GM19463 (cell line): ENCODE measurements at regions not wholly inside any gene's neighbourhood (a gene's known extent, or its start where the extent isn't known, plus 50 kb on each side); places are given as distances from the start of the nearest gene placed in this dataset.

Experiments
- ATAC-seq: cut with Tn5 transposase; IDR thresholded peaks from one replicate; pipeline ENCODE4 v1.9.1; 2021; ENCODE audit warnings: mild to moderate bottlenecking, moderate library complexity; ENCODE audit not compliant: unreplicated experiment

DNA sequence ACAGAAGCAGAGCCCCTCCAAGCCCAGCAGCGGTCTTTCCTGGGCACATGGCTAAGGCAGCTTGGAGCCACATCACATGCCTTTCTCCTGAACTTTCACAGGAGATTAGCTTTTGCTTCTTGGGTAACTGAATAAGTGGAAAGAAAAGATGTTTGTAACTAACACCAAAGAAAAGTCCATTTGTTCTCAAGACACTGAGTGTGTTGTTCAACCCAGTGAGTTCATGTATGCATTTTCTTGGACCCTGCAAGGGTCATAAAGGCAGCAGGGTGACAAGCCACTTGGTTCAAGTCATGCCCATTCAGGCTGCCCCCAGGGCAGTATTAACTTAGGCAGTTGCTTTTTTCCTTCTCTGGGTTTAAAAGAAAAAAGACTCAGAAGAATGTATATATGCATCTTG is 203.4 kb downstream of the FAM76B start:
- ATAC-seq, result no peak

DNA sequence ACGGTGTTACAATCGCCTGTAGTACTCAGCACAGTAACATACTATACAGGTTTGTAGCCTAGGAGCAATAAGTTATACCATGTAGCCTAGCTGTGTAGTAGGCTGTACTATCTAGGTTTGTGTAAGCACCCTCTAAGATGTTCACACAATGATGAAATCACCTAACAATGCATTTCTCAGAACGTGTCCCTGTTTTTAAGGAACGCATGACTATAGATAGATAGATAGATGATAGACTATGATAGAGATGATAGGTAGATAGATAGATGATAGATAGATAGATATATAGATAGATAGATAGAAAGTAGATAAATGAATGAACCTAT is 203.9 kb downstream of the FAM76B start:
- no peak for ATAC-seq

DNA sequence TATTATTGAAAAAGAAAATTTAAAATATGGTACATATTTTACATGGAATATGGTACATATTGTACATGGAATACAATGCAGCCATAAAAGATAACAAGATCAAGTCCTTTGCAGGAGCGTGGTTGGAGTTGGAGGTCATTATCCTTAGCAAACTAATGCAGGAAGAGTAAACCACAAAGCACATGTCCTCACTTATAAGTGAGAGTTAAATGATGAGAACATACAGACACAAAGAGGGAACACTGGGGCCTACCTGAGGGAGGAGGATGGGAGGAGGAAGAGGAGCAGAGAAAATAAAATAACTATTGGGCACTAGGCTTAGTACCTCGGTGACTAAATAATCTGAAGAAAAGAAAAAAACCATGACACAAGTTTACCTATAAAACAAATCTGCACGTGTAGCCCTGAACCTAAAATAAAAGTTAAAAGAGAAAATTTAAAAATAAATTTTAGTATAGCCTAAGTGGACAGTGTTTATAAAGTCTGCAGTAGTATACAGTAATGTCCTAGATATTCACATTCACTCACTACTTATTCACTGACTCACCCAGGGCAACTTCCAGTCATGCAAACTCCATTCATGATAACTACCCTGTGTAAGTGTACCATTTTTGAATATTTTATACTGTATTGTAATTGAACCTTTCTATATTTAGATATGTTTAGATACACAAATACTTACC is 204.4 kb downstream of the FAM76B start:
- no peak for ATAC-seq

DNA sequence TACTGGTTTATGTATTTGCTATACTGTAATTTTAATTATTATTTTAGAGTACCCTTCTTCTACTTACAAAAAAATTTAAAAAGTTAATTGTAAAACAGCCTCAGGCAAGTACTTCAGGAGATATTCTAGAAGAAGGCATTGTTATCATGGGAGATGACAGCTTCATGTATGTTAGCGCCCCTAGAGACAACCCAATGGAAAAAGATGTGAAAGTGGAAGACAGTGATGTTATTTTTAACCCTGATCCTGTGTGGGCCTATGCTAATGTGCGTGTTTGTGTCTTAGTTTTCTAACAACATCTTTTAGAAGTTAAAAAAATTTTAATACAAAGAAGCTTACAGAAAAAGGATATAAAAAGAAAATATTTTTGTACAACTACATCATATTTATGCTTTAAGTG is 205.0 kb downstream of the FAM76B start:
- no peak for ATAC-seq

DNA sequence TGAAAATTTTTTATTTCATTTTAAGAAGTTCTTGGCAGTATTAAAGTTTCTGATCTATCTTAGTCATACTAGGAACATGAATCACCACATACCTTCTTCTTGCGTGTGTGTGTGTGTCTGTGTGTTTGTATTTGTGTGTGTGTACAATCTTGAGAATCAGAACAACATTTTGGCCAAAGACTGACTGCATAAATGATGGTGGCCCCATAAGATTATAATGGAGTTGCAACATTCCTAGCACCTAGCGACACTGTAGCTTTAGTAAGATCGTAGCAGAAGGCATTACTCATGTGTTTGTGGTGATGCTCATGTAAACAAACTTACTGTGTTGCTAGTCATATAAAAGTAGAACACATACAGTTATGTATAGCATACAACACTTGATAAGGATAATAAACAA is 205.4 kb downstream of the FAM76B start:
- no peak for ATAC-seq

DNA sequence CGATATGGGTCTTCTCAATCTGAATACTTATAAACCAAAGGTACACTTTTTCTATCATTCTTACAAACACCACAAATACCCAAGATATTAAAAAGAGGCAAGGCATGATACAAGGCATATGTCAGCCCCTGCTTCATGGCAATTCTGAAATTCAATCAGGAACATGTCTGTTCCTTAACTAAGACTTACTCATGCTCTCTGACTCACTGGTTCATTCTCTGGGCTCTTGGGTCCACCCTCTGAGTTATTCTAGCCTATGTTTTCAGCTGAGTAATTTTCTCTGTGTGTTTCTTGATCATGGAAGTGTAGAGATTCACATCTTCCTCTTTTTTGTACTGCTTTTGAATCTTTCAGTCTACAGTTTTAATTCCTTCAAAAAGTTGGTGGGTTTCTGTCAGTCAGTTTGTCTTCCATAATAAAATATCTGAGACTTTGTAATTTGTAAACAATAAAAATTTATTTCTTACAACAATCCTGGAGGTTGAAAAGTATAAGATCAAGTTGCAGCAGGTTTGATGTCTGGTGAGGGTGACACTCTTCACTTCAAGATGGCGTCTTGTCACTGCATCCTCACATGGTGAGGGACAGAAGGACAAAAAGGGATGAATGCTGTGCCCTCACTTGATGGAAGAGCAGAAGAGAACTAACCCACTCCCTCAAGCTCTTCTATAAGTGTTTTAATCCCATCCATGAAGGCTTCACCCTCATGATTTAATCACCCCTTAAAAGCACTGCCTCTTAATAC is 211.7 kb downstream of the FAM76B start:
- no peak for ATAC-seq

DNA sequence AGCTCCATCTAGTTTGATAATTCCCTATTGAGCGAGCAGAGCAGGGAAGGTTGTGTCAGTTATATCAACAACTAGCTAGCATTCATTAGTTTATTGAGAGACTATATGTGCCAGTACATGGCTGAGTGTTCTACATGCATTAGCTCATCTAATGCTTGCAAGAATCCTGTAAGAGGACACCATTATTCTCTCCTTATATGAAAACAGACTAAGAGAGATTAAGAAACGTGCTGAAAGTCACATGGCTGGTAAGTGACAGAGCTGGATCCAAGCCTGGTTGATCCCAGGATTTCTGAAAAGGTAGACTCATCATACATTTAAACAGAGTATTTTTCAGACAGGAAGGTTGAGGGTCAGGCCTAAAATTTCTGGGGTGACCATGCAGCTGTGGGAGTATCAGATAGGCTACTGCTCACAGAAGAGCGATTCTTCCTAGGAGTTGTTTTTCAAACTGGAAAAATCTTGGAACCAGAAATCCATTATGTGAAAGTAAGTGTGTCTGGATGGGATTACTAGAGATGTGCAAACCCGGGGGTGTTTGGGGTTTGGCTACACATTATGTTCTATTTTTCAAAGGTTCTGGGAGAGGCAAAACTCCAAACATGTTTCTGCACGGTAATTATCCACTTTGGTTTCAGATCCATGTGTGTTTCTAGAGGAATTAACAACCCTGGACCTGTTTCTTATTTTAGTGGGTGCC is 213.3 kb downstream of the FAM76B start:
- no peak for ATAC-seq

DNA sequence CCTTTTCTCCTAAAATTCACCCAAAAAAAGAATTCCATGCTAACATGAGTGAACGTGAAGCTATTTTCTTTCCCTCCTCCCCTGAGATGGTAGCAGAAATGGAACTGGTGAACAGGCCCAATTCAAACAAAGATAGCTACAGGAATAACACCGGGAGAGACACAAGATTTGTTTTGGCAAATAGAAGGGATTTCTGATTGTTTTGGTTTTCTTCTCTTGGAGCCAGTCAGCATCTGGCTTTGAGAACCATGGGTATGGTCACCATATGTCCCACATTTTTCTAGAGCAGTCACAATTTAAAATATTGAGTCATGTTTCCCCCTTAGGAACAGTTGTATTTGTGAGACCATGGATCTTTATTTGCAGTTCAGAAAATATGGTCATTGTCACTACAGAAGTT is 214.1 kb downstream of the FAM76B start:
- ATAC-seq, result no peak

DNA sequence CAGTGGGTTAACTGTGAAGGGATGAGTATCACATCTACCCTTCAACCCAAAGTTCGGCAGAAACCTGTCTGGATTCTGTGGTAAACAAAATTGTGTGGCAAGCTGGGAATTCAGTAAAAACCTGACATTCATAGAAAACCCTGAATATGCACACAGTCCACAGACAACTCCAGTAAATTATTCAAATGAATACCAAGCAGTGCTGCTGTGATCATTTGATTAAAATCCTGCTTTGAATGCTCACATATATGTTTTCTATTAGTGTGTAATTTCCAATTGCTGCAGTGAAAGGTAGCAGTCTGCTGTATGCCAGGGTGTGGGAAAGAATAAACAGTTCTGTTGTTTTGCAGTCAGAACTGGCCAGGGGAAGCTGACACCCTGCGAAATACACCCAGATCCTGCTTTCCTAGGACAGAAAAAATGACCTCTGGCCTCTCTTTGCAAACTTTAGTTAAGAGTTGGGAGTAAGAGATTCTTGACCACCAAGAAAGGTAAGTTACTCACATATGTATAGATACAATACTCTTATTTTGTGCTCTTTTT is 217.8 kb downstream of the FAM76B start:
- no peak for ATAC-seq

DNA sequence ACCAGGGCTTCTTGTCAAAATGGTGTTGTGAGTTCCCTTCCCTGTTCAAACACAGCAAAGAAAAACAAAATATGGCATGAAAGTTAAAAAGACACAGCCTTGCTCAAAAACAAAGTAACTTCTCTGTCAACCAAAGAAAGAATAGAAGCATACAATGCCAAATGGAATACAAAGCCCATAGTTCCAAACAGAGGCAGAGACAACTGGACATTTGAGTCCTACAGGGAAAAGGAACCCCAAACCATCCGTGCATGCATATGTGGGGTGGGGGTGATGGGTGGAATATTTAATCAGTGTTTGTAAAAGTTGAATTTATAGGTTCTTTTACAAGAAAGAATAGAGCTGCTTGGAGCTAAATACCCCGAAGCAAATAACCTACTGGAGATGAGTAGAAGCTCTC is 218.7 kb downstream of the FAM76B start:
- no peak for ATAC-seq

DNA sequence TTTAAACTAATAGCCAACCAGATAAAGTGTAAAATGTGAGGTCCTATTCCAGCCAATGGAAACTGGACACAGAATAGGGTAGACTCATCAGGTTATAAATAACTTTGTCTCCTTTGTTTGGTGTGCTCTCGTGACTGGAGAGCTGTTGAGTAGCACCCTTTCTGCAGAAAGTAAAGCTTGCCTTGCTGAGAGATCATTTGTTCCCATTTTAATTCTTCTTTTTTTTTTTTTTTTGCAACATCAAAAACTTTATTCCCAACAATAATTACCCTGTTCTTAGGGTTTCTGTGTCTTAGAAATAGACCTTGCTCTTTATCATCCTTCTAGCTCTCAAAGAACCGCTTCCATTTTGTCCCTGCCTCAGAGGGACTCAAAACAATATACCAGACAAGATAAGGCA is 220.4 kb downstream of the FAM76B start:
- ATAC-seq, result no peak

DNA sequence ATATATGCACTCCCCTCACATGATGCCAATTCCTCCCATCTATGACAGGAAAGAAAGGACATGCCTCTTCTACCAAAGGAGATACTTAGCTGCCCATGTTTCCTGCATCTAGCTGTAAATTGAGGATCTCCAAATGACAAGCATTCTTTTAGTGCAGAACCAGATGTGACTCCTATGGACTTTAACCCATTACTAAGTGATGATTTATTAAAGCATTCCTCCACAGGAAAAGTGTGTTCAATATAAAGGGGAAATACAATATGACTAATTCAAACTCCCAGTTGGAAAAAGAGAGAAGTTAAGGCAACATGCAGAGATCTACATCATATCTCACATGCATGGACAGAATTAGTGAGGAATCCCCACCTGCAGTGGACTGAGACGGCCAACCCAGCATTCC is 221.3 kb downstream of the FAM76B start:
- no peak for ATAC-seq

DNA sequence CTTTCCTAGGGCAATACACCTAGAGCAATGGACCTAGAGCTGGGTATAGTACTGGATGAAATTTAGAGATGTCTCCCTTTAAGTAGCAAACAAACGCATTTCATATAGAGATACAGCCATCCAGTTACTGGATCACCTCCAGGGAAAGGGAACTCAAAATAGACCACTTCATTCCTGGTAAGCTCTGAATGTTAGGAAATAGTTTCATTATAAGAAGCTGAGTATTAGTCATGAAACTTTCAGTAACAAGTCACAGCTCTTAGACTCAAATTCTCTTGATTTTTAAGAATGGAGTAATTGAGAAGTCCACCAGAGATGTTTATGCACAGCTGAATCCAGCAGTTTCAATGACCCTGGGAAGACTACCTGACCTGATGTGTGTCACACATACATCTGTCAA is 221.9 kb downstream of the FAM76B start:
- no peak for ATAC-seq

DNA sequence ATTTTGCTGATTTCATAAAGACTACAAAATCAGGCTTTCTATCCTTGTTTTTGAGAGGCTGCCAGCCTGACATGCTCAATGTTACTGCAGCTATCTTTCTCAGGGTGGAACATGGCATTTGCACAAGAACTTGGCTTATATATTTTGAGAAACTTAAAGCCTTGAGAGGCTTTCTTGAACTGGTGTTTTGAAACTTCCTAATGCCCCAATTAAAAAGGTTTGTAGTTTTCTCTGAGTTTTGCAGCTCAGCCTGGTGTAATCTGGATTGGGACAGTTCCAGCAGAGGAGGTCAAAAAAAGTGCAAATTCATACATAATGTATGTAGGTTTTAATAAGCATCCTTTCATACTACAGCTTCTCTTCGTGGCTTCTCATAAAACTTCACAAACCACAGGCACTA is 223.4 kb downstream of the FAM76B start:
- ATAC-seq, result no peak

DNA sequence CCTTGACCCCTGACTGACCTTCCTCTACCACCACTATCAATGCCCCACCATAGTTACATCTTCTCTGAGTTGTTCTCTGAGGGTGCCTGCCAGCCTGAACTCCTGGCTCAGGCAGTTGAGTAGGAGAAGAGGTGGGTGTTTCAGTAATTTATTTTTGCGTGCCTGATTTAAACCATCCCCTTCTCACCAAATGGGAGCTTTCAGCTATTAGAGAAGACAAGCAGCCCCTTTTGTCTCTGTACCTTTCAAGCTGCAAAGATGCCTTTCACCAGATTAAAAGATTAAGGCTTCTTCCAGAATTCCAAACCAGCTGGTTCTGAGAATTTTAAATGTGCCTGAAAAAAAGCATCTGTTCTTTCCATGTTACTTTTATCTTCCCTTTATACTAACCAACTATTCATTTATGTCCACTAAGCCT is 223.8 kb downstream of the FAM76B start:
- ATAC-seq, result no peak

DNA sequence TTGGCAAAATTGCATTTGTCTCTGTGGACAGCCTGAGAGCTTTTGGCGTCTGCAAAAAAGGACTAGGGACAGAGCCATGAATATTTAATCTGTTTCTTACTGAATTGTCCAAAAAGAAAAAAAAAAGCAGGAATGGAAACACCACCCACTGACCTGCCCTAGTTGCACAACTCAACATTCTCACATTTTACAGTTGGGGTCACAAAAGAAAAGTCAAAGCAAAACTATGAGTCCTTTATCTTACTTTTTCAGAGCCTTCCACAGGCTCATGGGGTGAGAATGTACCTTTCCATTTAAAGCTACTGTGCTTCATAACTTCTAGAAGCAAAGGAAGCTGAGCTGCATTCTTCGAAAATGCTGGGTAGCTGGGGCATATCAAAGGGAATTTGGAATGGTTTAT is 225.7 kb downstream of the FAM76B start:
- no peak for ATAC-seq

DNA sequence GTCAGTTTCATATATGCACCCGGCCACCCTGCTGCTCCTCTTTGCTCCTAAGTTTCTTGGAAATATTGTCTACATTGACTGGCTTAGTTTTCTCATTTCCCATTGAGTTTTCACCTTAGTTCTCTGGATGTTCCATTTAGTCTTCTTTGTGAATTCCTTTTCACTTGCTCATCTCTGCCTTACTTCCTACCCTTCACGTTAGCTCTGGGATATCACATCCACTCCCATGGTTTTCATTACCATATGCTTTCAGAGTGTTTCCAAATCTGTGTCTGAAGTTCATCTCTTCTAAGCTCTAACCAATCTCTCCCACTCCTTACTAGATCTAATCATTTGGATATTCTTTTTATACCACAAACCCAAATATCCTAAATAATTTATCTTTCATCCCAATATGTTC is 226.4 kb downstream of the FAM76B start:
- ATAC-seq, result no peak

DNA sequence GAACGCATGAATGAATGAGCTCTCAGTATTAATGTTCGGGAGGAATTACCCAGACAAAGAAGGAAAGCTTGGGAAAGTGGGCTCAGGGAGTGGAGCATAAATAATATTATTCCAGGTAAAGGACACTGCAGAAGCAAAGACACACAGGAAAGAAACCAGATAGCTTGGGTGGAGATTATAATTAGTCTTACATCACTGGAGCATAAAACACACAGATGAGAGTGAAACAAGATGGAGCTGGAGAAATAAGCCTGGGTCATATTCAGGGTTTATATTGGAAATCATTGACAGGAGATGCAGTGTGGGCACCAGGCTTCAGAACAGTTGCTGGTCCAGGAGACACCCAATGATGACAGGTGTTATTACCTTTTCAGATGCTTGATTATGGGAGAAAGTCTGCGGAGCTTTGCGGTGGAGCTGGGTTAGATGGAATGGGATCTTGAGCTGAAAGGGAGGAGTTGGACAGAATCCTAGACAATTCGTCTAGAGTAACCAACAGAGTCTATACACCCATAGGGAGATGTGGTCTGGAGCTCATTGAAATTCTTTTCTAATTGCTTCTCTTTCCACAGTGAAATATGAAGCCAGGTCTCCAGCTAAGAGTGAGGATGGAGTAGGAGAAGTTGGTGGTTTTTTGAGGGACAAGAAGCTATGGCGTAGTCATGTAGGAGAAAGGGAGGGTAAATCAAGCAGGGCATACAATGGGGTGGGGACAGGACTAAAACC is 227.2 kb downstream of the FAM76B start:
- no peak for ATAC-seq

DNA sequence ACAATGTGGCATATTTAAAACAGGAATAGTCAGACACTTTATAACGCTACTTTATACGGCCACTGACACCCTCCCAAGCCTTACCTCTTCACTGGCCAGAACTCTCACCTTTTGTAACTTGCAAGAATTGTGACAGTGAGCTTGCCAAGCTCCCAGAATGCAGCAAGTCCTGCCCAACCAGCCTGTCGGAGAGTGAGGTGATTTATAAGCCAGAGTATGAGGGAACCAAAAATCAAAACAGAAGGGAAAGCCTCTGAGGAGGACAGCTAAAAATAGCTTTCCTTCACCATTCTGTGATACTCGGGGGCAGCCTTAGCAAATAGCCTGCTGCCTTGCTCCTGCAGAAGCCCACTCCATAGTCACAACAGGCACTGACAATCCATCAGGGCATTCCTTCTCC is 229.7 kb downstream of the FAM76B start:
- ATAC-seq, result no peak

DNA sequence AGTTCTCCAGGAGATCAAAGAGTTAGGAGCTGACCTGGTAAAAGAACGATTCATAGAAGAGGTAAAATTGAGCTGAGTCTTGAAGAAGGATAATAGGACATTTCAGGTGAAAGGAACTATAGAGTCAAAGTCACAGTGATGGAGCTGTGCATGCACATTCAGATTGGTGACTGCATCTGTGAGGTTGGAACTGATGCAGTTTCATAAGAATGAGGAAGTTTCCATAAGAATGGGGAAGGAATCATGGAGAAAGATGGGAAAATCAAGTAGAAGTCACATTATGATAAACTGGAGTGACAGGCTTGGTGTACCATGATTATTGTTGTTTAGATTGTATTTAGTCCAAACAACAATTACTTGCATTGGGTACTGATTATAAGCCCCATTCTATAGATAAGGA is 232.2 kb downstream of the FAM76B start:
- no peak for ATAC-seq
